KG1 (cell line): ENCODE measurements at regions not wholly inside any gene's neighbourhood (a gene's known extent, or its start where the extent isn't known, plus 50 kb on each side); places are given as distances from the start of the nearest gene placed in this dataset.
"Not testable (repeated sequence)": the region's sequence is repeated elsewhere in the genome, so short reads cannot be mapped to it uniquely, and the experiment has no call there.

Source experiments
- DNase-seq: peaks from one replicate; lab custom pipeline; 2025; lab: John Stamatoyannopoulos, UW

- DNase-seq: no peak
Observed at GRCh38 chr12:127970491-127970890, 296.5 kb upstream of the TMEM132C start.

- no peak for DNase-seq
Observed at GRCh38 chr12:127980585-127980984, 286.4 kb upstream of the TMEM132C start.

GRCh38 chr12:127981875-127982274 is 285.1 kb upstream of the TMEM132C start:
- no peak for DNase-seq

- not testable (repeated sequence) for DNase-seq
Observed at GRCh38 chr12:127983213-127983791, 283.7 kb upstream of the TMEM132C start.

- DNase-seq: no peak
Observed at GRCh38 chr12:127984386-127985055, 282.4 kb upstream of the TMEM132C start.

GRCh38 chr12:127987199-127987901 is 279.6 kb upstream of the TMEM132C start:
- no peak for DNase-seq

GRCh38 chr12:127991485-127991884 is 275.5 kb upstream of the TMEM132C start:
- no peak for DNase-seq

GRCh38 chr12:127998988-127999387 is 268.0 kb upstream of the TMEM132C start:
- no peak for DNase-seq

- DNase-seq: no peak
Observed at GRCh38 chr12:128004383-128004938, 262.5 kb upstream of the TMEM132C start.

- DNase-seq: no peak
Observed at GRCh38 chr12:128007250-128007649, 259.7 kb upstream of the TMEM132C start.

- DNase-seq: no peak
Observed at GRCh38 chr12:128008341-128008740, 258.6 kb upstream of the TMEM132C start.

GRCh38 chr12:128009108-128009507 is 257.9 kb upstream of the TMEM132C start:
- no peak for DNase-seq

- DNase-seq: no peak
Observed at GRCh38 chr12:128012110-128012509, 254.9 kb upstream of the TMEM132C start.

GRCh38 chr12:128015276-128015675 is 251.7 kb upstream of the TMEM132C start:
- no peak for DNase-seq

GRCh38 chr12:128018067-128018466 is 248.9 kb upstream of the TMEM132C start:
- DNase-seq: no peak

GRCh38 chr12:128019996-128020544 is 246.9 kb upstream of the TMEM132C start:
- DNase-seq: no peak

GRCh38 chr12:128021561-128021960 is 245.4 kb upstream of the TMEM132C start:
- no peak for DNase-seq

- no peak for DNase-seq
Observed at GRCh38 chr12:128025589-128026245, 241.3 kb upstream of the TMEM132C start.

GRCh38 chr12:128026696-128027574 is 240.0 kb upstream of the TMEM132C start:
- DNase-seq: no peak

- no peak for DNase-seq
Observed at GRCh38 chr12:128033473-128033872, 233.5 kb upstream of the TMEM132C start.

GRCh38 chr12:128040971-128041370 is 226.0 kb upstream of the TMEM132C start:
- no peak for DNase-seq
